Karpas-422 (cell line): ENCODE measurements at regions not wholly inside any gene's neighbourhood (a gene's known extent, or its start where the extent isn't known, plus 50 kb on each side); places are given as distances from the start of the nearest gene placed in this dataset.
A peak's percentile ranks its signal among the peaks of the same experiment; 100 is the strongest.
"Not testable (repeated sequence)": the region's sequence is repeated elsewhere in the genome, so short reads cannot be mapped to it uniquely, and the experiment has no call there.

Experiments used
- DNase-seq: peaks from one replicate; pipeline ENCODE4 v3.0.0-alpha.2; 2015
- H2AFZ ChIP-seq: fragments of 200-600 bp; sonication (generic); 2 replicates; pipeline ENCODE4 v1.6.1; 2014; ENCODE audit warnings: antibody characterized with exemption, low read length, mixed read lengths
- H3K27ac ChIP-seq: fragments of 200-600 bp; sonication (generic); 2 replicates; pipeline ENCODE4 v1.5.1; 2014; ENCODE audit warnings: mild to moderate bottlenecking, low read length, moderate library complexity
- H3K27me3 ChIP-seq: fragments of 200-600 bp; sonication (generic); 2 replicates; pipeline ENCODE4 v1.6.1; 2014; ENCODE audit warnings: low read length, mixed read lengths
- H3K36me3 ChIP-seq: fragments of 200-600 bp; sonication (generic); 2 replicates; pipeline ENCODE4 v1.6.1; 2014; ENCODE audit warnings: low read length, mixed read lengths; ENCODE audit not compliant: insufficient read depth
- H3K4me1 ChIP-seq: fragments of 200-600 bp; sonication (generic); 2 replicates; pipeline ENCODE4 v1.6.1; 2014; ENCODE audit warnings: mild to moderate bottlenecking, low read length, mixed read lengths
- H3K4me2 ChIP-seq: fragments of 200-600 bp; sonication (generic); 2 replicates; pipeline ENCODE4 v1.6.1; 2014; ENCODE audit warnings: low read length, low read depth, mild to moderate bottlenecking; ENCODE audit not compliant: poor library complexity, severe bottlenecking
- H3K4me3 ChIP-seq: fragments of 200-600 bp; sonication (generic); 2 replicates; pipeline ENCODE4 v1.5.1; 2014; ENCODE audit warnings: mild to moderate bottlenecking, antibody characterized with exemption, low read length, mixed read lengths
- H3K79me2 ChIP-seq: fragments of 200-600 bp; sonication (generic); 2 replicates; pipeline ENCODE4 v1.6.1; 2014; ENCODE audit warnings: mild to moderate bottlenecking, low read length, mixed read lengths
- H3K9ac ChIP-seq: fragments of 200-600 bp; sonication (generic); 2 replicates; pipeline ENCODE4 v1.6.0; 2014; ENCODE audit warnings: low read length
- H3K9me2 ChIP-seq: fragments of 200-600 bp; sonication (generic), shearing (Covaris generic); replicated peaks from 2 replicates; pipeline ENCODE4 v1.6.0; 2014; ENCODE audit warnings: mild to moderate bottlenecking, low read length, moderate library complexity; ENCODE audit not compliant: insufficient read depth
- H3K9me3 ChIP-seq: fragments of 300-700, 200-600 bp; sonication (generic); 2 replicates; pipeline ENCODE4 v1.6.1; 2014; ENCODE audit warnings: low read length, mixed read lengths
- H4K20me1 ChIP-seq: fragments of 200-600 bp; sonication (generic); 2 replicates; pipeline ENCODE4 v1.6.1; 2014; ENCODE audit warnings: mild to moderate bottlenecking, antibody characterized with exemption, low read length, low read depth; ENCODE audit not compliant: insufficient read depth

GRCh38 chr5:23895614-23896013, 388.2 kb downstream of the PRDM9 start:
- peaks cover 14% of the 10 kb centered on the region for H3K9me3 ChIP-seq
- no peak overlapping the region for H3K4me3 ChIP-seq
- no peaks in the 10 kb centered on the region for H4K20me1 ChIP-seq
- H2AFZ ChIP-seq: no peak overlapping the region
- no peaks in the 10 kb centered on the region for H3K36me3 ChIP-seq
- H3K4me2 ChIP-seq: no peak overlapping the region
- no peak for DNase-seq
- H3K79me2 ChIP-seq: no peaks in the 10 kb centered on the region
- no peaks in the 10 kb centered on the region for H3K9me2 ChIP-seq
- H3K27me3 ChIP-seq: no peaks in the 10 kb centered on the region
- no peak overlapping the region for H3K9ac ChIP-seq
- H3K27ac ChIP-seq: no peak overlapping the region
- H3K4me1 ChIP-seq: no peaks in the 10 kb centered on the region

GRCh38 chr5:23930985-23931384, 423.6 kb downstream of the PRDM9 start:
- Histone ChIP-seq H4K20me1 (no peaks in the 10 kb centered on the region), H2AFZ (no peak overlapping the region)

GRCh38 chr5:23951261-23951928, 444.0 kb downstream of the PRDM9 start:
- peaks cover 11% of the 10 kb centered on the region for H3K9me3 ChIP-seq
- not testable (repeated sequence) for H4K20me1 ChIP-seq, H3K4me1 ChIP-seq, H3K4me2 ChIP-seq, H3K9me2 ChIP-seq, H3K4me3 ChIP-seq, DNase-seq, H2AFZ ChIP-seq, H3K27me3 ChIP-seq, H3K9ac ChIP-seq, H3K36me3 ChIP-seq, H3K27ac ChIP-seq, H3K79me2 ChIP-seq

More at GRCh38 chr5:23930985-23931384, 423.6 kb downstream of the PRDM9 start:
- Histone ChIP-seq H3K4me2 (no peak overlapping the region), H3K27ac (no peak overlapping the region), H3K9me3 (peaks cover 14% of the 10 kb centered on the region; the same call in 1 of the 2 replicates), H3K36me3 (no peaks in the 10 kb centered on the region), H3K79me2 (no peaks in the 10 kb centered on the region), H3K4me1 (no peaks in the 10 kb centered on the region), H3K9me2 (no peaks in the 10 kb centered on the region), H3K9ac (no peak overlapping the region), H3K4me3 (no peak overlapping the region), H3K27me3 (no peaks in the 10 kb centered on the region)
- DNase-seq: no peak

- Histone ChIP-seq H4K20me1 (no peaks in the 10 kb centered on the region), H3K9me3 (peaks cover 7% of the 10 kb centered on the region; the same call in 1 of the 2 replicates), H3K4me1 (no peaks in the 10 kb centered on the region), H3K27ac (no peak overlapping the region), H3K27me3 (no peaks in the 10 kb centered on the region), H3K36me3 (no peaks in the 10 kb centered on the region), H3K4me2 (no peak overlapping the region), H3K9me2 (no peaks in the 10 kb centered on the region), H2AFZ (no peak overlapping the region), H3K4me3 (no peak overlapping the region), H3K79me2 (no peaks in the 10 kb centered on the region), H3K9ac (no peak overlapping the region)
- no peak for DNase-seq
These were observed 456.0 kb downstream of the PRDM9 start for GRCh38 chr5:23963449-23963848.

GRCh38 chr5:23977365-23977764, 470.0 kb downstream of the PRDM9 start:
- H4K20me1 ChIP-seq: no peaks in the 10 kb centered on the region
- H3K27ac ChIP-seq: no peak overlapping the region
- no peak overlapping the region for H2AFZ ChIP-seq
- H3K4me2 ChIP-seq: no peak overlapping the region
- H3K79me2 ChIP-seq: no peaks in the 10 kb centered on the region
- H3K27me3 ChIP-seq: no peaks in the 10 kb centered on the region
- DNase-seq: no peak
- peaks cover 20% of the 10 kb centered on the region for H3K9me3 ChIP-seq
- H3K9me2 ChIP-seq: no peaks in the 10 kb centered on the region
- no peaks in the 10 kb centered on the region for H3K4me1 ChIP-seq
- H3K36me3 ChIP-seq: no peaks in the 10 kb centered on the region
- no peak overlapping the region for H3K9ac ChIP-seq
- no peak overlapping the region for H3K4me3 ChIP-seq

- Histone ChIP-seq H3K4me1 (no peaks in the 10 kb centered on the region), H4K20me1 (no peaks in the 10 kb centered on the region), H3K4me2 (no peak overlapping the region), H3K27ac (no peak overlapping the region), H3K9ac (no peak overlapping the region), H3K79me2 (no peaks in the 10 kb centered on the region), H3K9me2 (no peaks in the 10 kb centered on the region), H3K27me3 (no peaks in the 10 kb centered on the region), H2AFZ (no peak overlapping the region), H3K4me3 (no peak overlapping the region), H3K36me3 (no peaks in the 10 kb centered on the region), H3K9me3 (peaks cover 20% of the 10 kb centered on the region)
- peak; percentile 79 for DNase-seq
These were observed 470.6 kb downstream of the PRDM9 start for GRCh38 chr5:23977997-23978396.

GRCh38 chr5:23991406-23991805, 484.0 kb downstream of the PRDM9 start:
- no peak overlapping the region for H3K27ac ChIP-seq
- H3K4me1 ChIP-seq: no peaks in the 10 kb centered on the region
- H3K4me3 ChIP-seq: no peak overlapping the region
- H3K9me2 ChIP-seq: no peaks in the 10 kb centered on the region
- no peak for DNase-seq
- H3K79me2 ChIP-seq: no peaks in the 10 kb centered on the region
- no peak overlapping the region for H3K9ac ChIP-seq
- no peaks in the 10 kb centered on the region; the same call in 1 of the 2 replicates for H3K9me3 ChIP-seq
- no peaks in the 10 kb centered on the region for H4K20me1 ChIP-seq
- H3K4me2 ChIP-seq: no peak overlapping the region
- H3K27me3 ChIP-seq: no peaks in the 10 kb centered on the region
- H3K36me3 ChIP-seq: no peaks in the 10 kb centered on the region
- H2AFZ ChIP-seq: no peak overlapping the region

- DNase-seq: no peak
- Histone ChIP-seq H3K36me3 (no peaks in the 10 kb centered on the region), H3K79me2 (no peaks in the 10 kb centered on the region), H2AFZ (no peak overlapping the region), H3K4me3 (no peak overlapping the region), H3K27me3 (no peaks in the 10 kb centered on the region), H3K9me2 (no peaks in the 10 kb centered on the region), H3K27ac (no peak overlapping the region), H3K4me2 (no peak overlapping the region), H3K4me1 (no peaks in the 10 kb centered on the region), H3K9me3 (no peaks in the 10 kb centered on the region), H3K9ac (no peak overlapping the region), H4K20me1 (no peaks in the 10 kb centered on the region)
These were observed 487.4 kb downstream of the PRDM9 start for GRCh38 chr5:23994581-23995370.
